IMR-90 (cell line): ENCODE measurements at regions not wholly inside any gene's neighbourhood (a gene's known extent, or its start where the extent isn't known, plus 50 kb on each side); places are given as distances from the start of the nearest gene placed in this dataset.

Source experiments
- ATAC-seq: fragments of 200-7000 bp; cut with Tn5 transposase; 2 replicates; pipeline ENCODE4 v1.9.1; 2020; ENCODE audit warnings: low read depth, mild to moderate bottlenecking, moderate library complexity
- BruUV-seq: library from RNA; stranded (reverse); fragments of 400-500 nt; replicated peaks from 2 replicates; lab custom pipeline; 2021; lab: Mats Ljungman, UMichigan
- CTCF ChIA-PET: fragments of 300-600 bp; formaldehyde crosslinking; extraction: SDS; loops from one replicate; lab custom pipeline; 2021; ENCODE audit warnings: antibody characterized with exemption; lab: Yijun Ruan, JAX
- POLR2A ChIA-PET: fragments of 300-600 bp; sonication (Branson Sonifier 250); formaldehyde crosslinking; loops from one replicate; lab custom pipeline; 2022; ENCODE audit warnings: antibody characterized with exemption; ENCODE audit not compliant: unreplicated experiment; lab: Charles Lee
- DNase-seq: peaks from one replicate; pipeline ENCODE4 v3.0.0; 2013
- H2AFZ ChIP-seq: replicated peaks from 2 replicates; pipeline ENCODE3; 2013; ENCODE audit warnings: low read length, mild to moderate bottlenecking; ENCODE audit not compliant: poor library complexity
- H2AK5ac ChIP-seq: 2 replicates; pipeline ENCODE4 v1.6.1; 2013; ENCODE audit warnings: low read depth, low read length, inconsistent platforms
- H2AK9ac ChIP-seq: replicated peaks from 2 replicates; pipeline ENCODE3; 2013; ENCODE audit warnings: mild to moderate bottlenecking, low read depth, low read length, moderate library complexity; ENCODE audit not compliant: poor library complexity
- H2BK120ac ChIP-seq: 2 replicates; pipeline ENCODE4 v1.6.1; 2013; ENCODE audit warnings: low read depth, low read length, inconsistent platforms
- H2BK15ac ChIP-seq: 3 replicates; pipeline ENCODE4 v1.6.1; 2013; ENCODE audit warnings: low read depth, low read length, inconsistent platforms
- H2BK20ac ChIP-seq: 2 replicates; pipeline ENCODE4 v1.6.1; 2013; ENCODE audit warnings: low read depth, mild to moderate bottlenecking, inconsistent platforms, low read length, moderate library complexity
- H2BK5ac ChIP-seq: 2 replicates; pipeline ENCODE4 v1.6.1; 2013; ENCODE audit warnings: mild to moderate bottlenecking, low read depth, low read length, inconsistent platforms; ENCODE audit not compliant: poor library complexity, severe bottlenecking
- H3K14ac ChIP-seq: replicated peaks from 2 replicates; pipeline ENCODE4 v1.6.1; 2013; ENCODE audit warnings: low read depth, low read length, inconsistent platforms
- H3K18ac ChIP-seq: 2 replicates; pipeline ENCODE4 v1.6.1; 2013; ENCODE audit warnings: low read depth, low read length, control low read depth
- H3K23ac ChIP-seq: 2 replicates; pipeline ENCODE4 v1.6.1; 2013; ENCODE audit warnings: low read depth, low read length, inconsistent platforms
- H3K27ac ChIP-seq: 2 replicates; pipeline ENCODE4 v1.5.1; 2013; ENCODE audit warnings: mild to moderate bottlenecking, control low read depth, low read length; ENCODE audit not compliant: insufficient read depth
- H3K27me3 ChIP-seq: 2 replicates; pipeline ENCODE4 v1.6.1; 2013; ENCODE audit warnings: low read length; ENCODE audit not compliant: control insufficient read depth, insufficient read depth
- H3K36me3 ChIP-seq: 2 replicates; pipeline ENCODE4 v1.6.1; 2013; ENCODE audit warnings: low read length, mixed read lengths; ENCODE audit not compliant: control insufficient read depth, insufficient read depth
- H3K4ac ChIP-seq: 2 replicates; pipeline ENCODE4 v1.6.1; 2013; ENCODE audit warnings: low read depth, low read length, inconsistent platforms
- H3K4me1 ChIP-seq: 2 replicates; pipeline ENCODE4 v1.6.1; 2013; ENCODE audit warnings: low read length, mixed read lengths; ENCODE audit not compliant: control insufficient read depth, insufficient read depth
- H3K4me2 ChIP-seq: 2 replicates; pipeline ENCODE4 v1.6.1; 2013; ENCODE audit warnings: low read depth, mild to moderate bottlenecking, control low read depth, low read length, moderate library complexity
- H3K4me3 ChIP-seq: 2 replicates; pipeline ENCODE4 v1.5.1; 2013; ENCODE audit warnings: low read depth, mild to moderate bottlenecking, control low read depth, low read length, moderate library complexity; ENCODE audit not compliant: insufficient read depth
- H3K56ac ChIP-seq: 2 replicates; pipeline ENCODE4 v1.6.1; 2013; ENCODE audit warnings: low read length, inconsistent platforms; ENCODE audit not compliant: insufficient read depth; ENCODE audit errors: extremely low read depth
- H3K79me1 ChIP-seq, 2 experiments: 2 replicates each; pipeline ENCODE4 v1.6.1; 2013; ENCODE audit warnings: low read length in 2 of 2, inconsistent platforms in 1 of 2, low read depth in 1 of 2
- H3K9ac ChIP-seq: 2 replicates; pipeline ENCODE4 v1.6.1; 2013; ENCODE audit warnings: low read depth, low read length, control low read depth
- H3K9me1 ChIP-seq: 2 replicates; pipeline ENCODE4 v1.6.1; 2013; ENCODE audit warnings: low read length, inconsistent platforms; ENCODE audit not compliant: insufficient read depth
- H3K9me3 ChIP-seq: 2 replicates; pipeline ENCODE4 v1.6.1; 2013; ENCODE audit warnings: low read length; ENCODE audit not compliant: control insufficient read depth, insufficient read depth
- H4K20me1 ChIP-seq: 2 replicates; pipeline ENCODE4 v1.6.1; 2013; ENCODE audit warnings: low read length, inconsistent platforms; ENCODE audit not compliant: insufficient read depth
- H4K5ac ChIP-seq: 2 replicates; pipeline ENCODE4 v1.6.1; 2013; ENCODE audit warnings: mild to moderate bottlenecking, low read depth, low read length, control low read depth
- H4K8ac ChIP-seq, 2 experiments: 2 replicates each; pipeline ENCODE4 v1.6.1; 2013; ENCODE audit warnings: low read depth in 2 of 2, low read length in 2 of 2, control low read depth in 1 of 2, inconsistent platforms in 1 of 2
- H4K91ac ChIP-seq: 2 replicates; pipeline ENCODE4 v1.6.1; 2013; ENCODE audit warnings: low read depth, low read length, inconsistent platforms; ENCODE audit not compliant: insufficient read depth
- BHLHE40 ChIP-seq: fragments of 150-350 bp; IDR thresholded peaks from 2 replicates; pipeline ENCODE4 v1.6.1; 2016; ENCODE audit warnings: mild to moderate bottlenecking, low read depth, low read length
- CHD1 ChIP-seq: IDR thresholded peaks from 2 replicates; pipeline ENCODE4 v1.6.1; 2012; ENCODE audit warnings: low read depth, low read length, improper control_type of control experiment
- CTCF ChIP-seq: conservative IDR thresholded peaks from 2 replicates; pipeline ENCODE4 v1.5.1; 2012; ENCODE audit warnings: mild to moderate bottlenecking, low read depth, low read length, improper control_type of control experiment
- MAFK ChIP-seq: IDR thresholded peaks from 2 replicates; pipeline ENCODE4 v1.6.1; 2012; ENCODE audit warnings: low read depth, low read length, improper control_type of control experiment
- MAZ ChIP-seq: IDR thresholded peaks from 2 replicates; pipeline ENCODE4 v1.6.1; 2012; ENCODE audit warnings: low read depth, mild to moderate bottlenecking, low read length, improper control_type of control experiment, moderate library complexity, borderline replicate concordance
- MXI1 ChIP-seq: IDR thresholded peaks from 2 replicates; pipeline ENCODE4 v1.6.1; 2012; ENCODE audit warnings: low read depth, mild to moderate bottlenecking, low read length, moderate library complexity, borderline replicate concordance
- RAD21 ChIP-seq: IDR thresholded peaks from 2 replicates; pipeline ENCODE4 v1.6.1; 2012; ENCODE audit warnings: low read length, improper control_type of control experiment
- RCOR1 ChIP-seq: IDR thresholded peaks from 2 replicates; pipeline ENCODE4 v1.6.1; 2012; ENCODE audit warnings: mild to moderate bottlenecking, low read length, improper control_type of control experiment; ENCODE audit not compliant: insufficient replicate concordance
- WGBS, 2 experiments: methylation state at CpG; one replicate each; pipeline versions ENCODE4 v1.1.5 to v1.1.7; 2013; ENCODE audit warnings: missing lambda C conversion rate in 2 of 2; ENCODE audit not compliant: insufficient read length in 1 of 2; ENCODE audit errors: extremely low coverage in 2 of 2; 5-methylcytosine and 5-hydroxymethylcytosine counted together
- dilution Hi-C: fragments of 300-500 bp; cut with HindIII; formaldehyde crosslinking; loops from one replicate; pipeline ENCODE4 v1.14.3; 2018; ENCODE audit warnings: low sequenced_read_pairs; ENCODE audit not compliant: unreplicated experiment
- in situ Hi-C: fragments of 300-500 bp; cut with MboI; formaldehyde crosslinking; loops from 3 replicates; pipeline ENCODE4 v1.14.3; 2019; ENCODE audit warnings: low sequenced_read_pairs, inconsistent platforms, mixed read lengths
- intact Hi-C: fragments of 100-400 bp; cut with micrococcal nuclease; formaldehyde crosslinking; loops from 2 replicates; pipeline ENCODE4 v1.10.0; 2022
- TF ChIP-seq, protein P1 (sequence below): fragments of 150-350 bp; IDR thresholded peaks from 2 replicates; pipeline ENCODE4 v1.6.1; 2016; ENCODE audit warnings: low read depth, mild to moderate bottlenecking, low read length, moderate library complexity, borderline replicate concordance
- TF ChIP-seq, protein P2 (sequence below): fragments of 150-350 bp; IDR thresholded peaks from 2 replicates; pipeline ENCODE4 v1.6.1; 2017; ENCODE audit warnings: mild to moderate bottlenecking, antibody characterized with exemption, low read length, low read depth

DNA sequence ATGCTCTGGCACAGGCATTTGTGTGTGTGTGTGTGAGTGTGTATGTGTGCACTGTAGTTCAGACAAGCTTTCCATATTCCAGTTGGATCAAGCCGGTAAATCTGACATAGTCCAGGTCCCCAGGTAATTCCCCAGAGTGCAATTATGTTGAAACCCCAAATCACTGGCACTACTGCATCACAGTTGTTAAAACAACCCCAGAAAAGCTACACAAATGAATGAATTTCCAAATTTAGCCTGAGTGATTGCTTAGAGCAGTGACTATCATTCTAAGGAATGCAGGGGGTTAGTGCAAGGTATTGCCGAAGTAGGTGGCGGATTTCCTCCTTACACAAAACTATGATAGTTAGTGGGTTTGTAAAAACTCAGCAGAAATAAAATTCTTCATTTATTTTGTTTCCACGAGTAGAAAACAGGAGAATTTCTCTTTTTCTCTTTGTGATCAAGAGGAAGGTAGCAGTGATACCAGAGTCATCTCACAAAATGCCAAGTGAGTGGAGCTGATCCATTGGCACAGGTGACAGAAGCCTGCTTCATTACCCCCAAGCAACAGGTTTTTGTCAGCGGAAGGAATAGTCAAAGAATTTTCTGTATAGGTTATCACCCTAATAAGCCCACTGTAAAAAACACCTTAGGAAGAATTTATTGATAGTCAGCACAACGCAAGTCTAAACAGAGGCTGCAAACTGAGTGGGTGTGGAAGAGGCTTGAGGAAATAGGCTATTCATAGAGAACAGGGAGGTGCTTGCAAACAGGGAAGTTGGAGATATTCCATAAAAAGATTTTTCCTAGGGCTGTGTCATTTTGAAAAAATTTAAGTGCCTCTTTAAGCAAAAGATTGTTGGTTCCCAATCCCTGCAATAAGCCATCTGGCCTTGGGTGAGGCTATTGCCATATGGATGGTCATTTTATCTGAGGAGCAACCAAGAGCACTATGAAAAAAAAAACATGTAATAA lies 385.1 kb downstream of the CHSY3 start:
- no peaks in the 10 kb centered on the region for H3K9me1 ChIP-seq
- BruUV-seq: no TSS peak
- no peak for ATAC-seq

More for the DNA sequence above, 385.1 kb downstream of the CHSY3 start:
- Histone ChIP-seq H2BK120ac (no peak overlapping the region), H4K91ac (no peak overlapping the region), H3K27me3 (no peaks in the 10 kb centered on the region), H4K20me1 (no peaks in the 10 kb centered on the region), H3K14ac (no peak overlapping the region), H3K79me1 (no peaks in the 10 kb centered on the region), H3K4ac (no peak overlapping the region), H4K8ac (no peak overlapping the region), H3K18ac (no peak overlapping the region), H3K23ac (no peak overlapping the region), H2AFZ (no peak overlapping the region), H3K4me1 (no peaks in the 10 kb centered on the region), H3K27ac (no peak overlapping the region), H3K36me3 (no peaks in the 10 kb centered on the region), H4K5ac (no peak overlapping the region), H3K9ac (no peak overlapping the region), H3K4me3 (no peak overlapping the region), H2BK20ac (no peak overlapping the region), H3K4me2 (no peak overlapping the region), H3K9me3 (peaks cover 6% of the 10 kb centered on the region), H3K56ac (no peak overlapping the region), H2BK5ac (no peak overlapping the region), H2AK5ac (no peak overlapping the region), H2AK9ac (no peak overlapping the region), H2BK15ac (no peak overlapping the region)
- no CpG with 5 or more reads among the region's 6 CpGs for WGBS, 2 experiments
- dilution Hi-C loops: no loop called here
- ChIA-PET CTCF (no interaction called here), POLR2A (no interaction called here)
- in situ Hi-C loops: no loop called here
- DNase-seq: no peak
- no peak for TF ChIP-seq CTCF
- no peak for TF ChIP-seq CHD1
- no peak for TF ChIP-seq MAZ
- no peak for TF ChIP-seq BHLHE40
- TF ChIP-seq, protein P1, sequence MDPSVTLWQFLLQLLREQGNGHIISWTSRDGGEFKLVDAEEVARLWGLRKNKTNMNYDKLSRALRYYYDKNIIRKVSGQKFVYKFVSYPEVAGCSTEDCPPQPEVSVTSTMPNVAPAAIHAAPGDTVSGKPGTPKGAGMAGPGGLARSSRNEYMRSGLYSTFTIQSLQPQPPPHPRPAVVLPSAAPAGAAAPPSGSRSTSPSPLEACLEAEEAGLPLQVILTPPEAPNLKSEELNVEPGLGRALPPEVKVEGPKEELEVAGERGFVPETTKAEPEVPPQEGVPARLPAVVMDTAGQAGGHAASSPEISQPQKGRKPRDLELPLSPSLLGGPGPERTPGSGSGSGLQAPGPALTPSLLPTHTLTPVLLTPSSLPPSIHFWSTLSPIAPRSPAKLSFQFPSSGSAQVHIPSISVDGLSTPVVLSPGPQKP: no peak
- no peak for TF ChIP-seq RAD21
- no peak for TF ChIP-seq RCOR1
- no peak for TF ChIP-seq MAFK
- TF ChIP-seq, protein P2, sequence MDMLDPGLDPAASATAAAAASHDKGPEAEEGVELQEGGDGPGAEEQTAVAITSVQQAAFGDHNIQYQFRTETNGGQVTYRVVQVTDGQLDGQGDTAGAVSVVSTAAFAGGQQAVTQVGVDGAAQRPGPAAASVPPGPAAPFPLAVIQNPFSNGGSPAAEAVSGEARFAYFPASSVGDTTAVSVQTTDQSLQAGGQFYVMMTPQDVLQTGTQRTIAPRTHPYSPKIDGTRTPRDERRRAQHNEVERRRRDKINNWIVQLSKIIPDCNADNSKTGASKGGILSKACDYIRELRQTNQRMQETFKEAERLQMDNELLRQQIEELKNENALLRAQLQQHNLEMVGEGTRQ: no peak
- no peak for TF ChIP-seq MXI1
- intact Hi-C loops: no loop called here
